Spinal cord (tissue), 9 donors: ENCODE measurements at regions not wholly inside any gene's neighbourhood (a gene's known extent, or its start where the extent isn't known, plus 50 kb on each side); places are given as distances from the start of the nearest gene placed in this dataset.
"Not testable (repeated sequence)": the region's sequence is repeated elsewhere in the genome, so short reads cannot be mapped to it uniquely, and the experiment has no call there.

Experiments used
- DNase-seq, 6 donors: peaks; one replicate each; pipeline versions ENCODE4 v3.0.0 to v3.0.0-alpha.2; 2013 to 2015; ENCODE audit warnings: low spot score in 6 of 6, low read depth in 4 of 6
- H3K27ac ChIP-seq: one replicate; pipeline ENCODE4 v1.5.1; 2013; ENCODE audit warnings: low read depth, low read length, control low read depth
- H3K27me3 ChIP-seq: one replicate; pipeline ENCODE4 v1.6.1; 2013; ENCODE audit warnings: low read length; ENCODE audit not compliant: control insufficient read depth, insufficient read depth
- H3K36me3 ChIP-seq: one replicate; pipeline ENCODE4 v1.6.1; 2013; ENCODE audit warnings: low read length; ENCODE audit not compliant: control insufficient read depth, insufficient read depth
- H3K4me1 ChIP-seq: one replicate; pipeline ENCODE4 v1.6.1; 2013; ENCODE audit warnings: low read length; ENCODE audit not compliant: control insufficient read depth, insufficient read depth
- H3K4me3 ChIP-seq: one replicate; pipeline ENCODE4 v1.5.1; 2013; ENCODE audit warnings: low read depth, low read length, control low read depth
- H3K9me3 ChIP-seq: one replicate; pipeline ENCODE4 v1.6.1; 2013; ENCODE audit warnings: low read length; ENCODE audit not compliant: control insufficient read depth, insufficient read depth
- WGBS: methylation state at CpG from one replicate; pipeline ENCODE4 v1.1.5; 2013; ENCODE audit warnings: missing lambda C conversion rate; ENCODE audit not compliant: insufficient coverage; 5-methylcytosine and 5-hydroxymethylcytosine counted together
- donor health status: healthy.

- no peak overlapping the region for H3K27ac ChIP-seq
- H3K36me3 ChIP-seq = no peaks in the 10 kb centered on the region
- H3K4me1 ChIP-seq = no peaks in the 10 kb centered on the region
- no peaks in the 10 kb centered on the region for H3K9me3 ChIP-seq
- H3K4me3 ChIP-seq = no peak overlapping the region
- no peak for DNase-seq
- no peaks in the 10 kb centered on the region for H3K27me3 ChIP-seq
- no CpG with 5 or more reads among the region's 3 CpGs for WGBS
These were observed 370.6 kb upstream of the SPAG17 start for GRCh38 chr1:118555638-118556037.

GRCh38 chr1:118535901-118536300 lies 350.9 kb upstream of the SPAG17 start:
- Histone ChIP-seq H3K4me3 (no peak overlapping the region), H3K27ac (no peak overlapping the region), H3K4me1 (no peaks in the 10 kb centered on the region), H3K27me3 (no peaks in the 10 kb centered on the region), H3K9me3 (no peaks in the 10 kb centered on the region), H3K36me3 (no peaks in the 10 kb centered on the region)
- WGBS = no CpG with 5 or more reads among the region's 3 CpGs
- DNase-seq = peak in 1 of 6 donors; percentile 11

- not testable (repeated sequence) for H3K27ac ChIP-seq, H3K27me3 ChIP-seq, H3K4me1 ChIP-seq, H3K4me3 ChIP-seq, H3K36me3 ChIP-seq, H3K9me3 ChIP-seq, DNase-seq
- WGBS = no CpG with 5 or more reads among the region's 1 CpG
These were observed 326.9 kb upstream of the SPAG17 start for GRCh38 chr1:118511922-118512321.

- peak in 1 of 6 donors; percentile 15 for DNase-seq
- Histone ChIP-seq H3K27ac (no peak overlapping the region), H3K36me3 (no peaks in the 10 kb centered on the region), H3K4me3 (no peak overlapping the region), H3K27me3 (no peaks in the 10 kb centered on the region), H3K4me1 (no peaks in the 10 kb centered on the region), H3K9me3 (no peaks in the 10 kb centered on the region)
- WGBS = no CpG with 5 or more reads among the region's 4 CpGs
These were observed 319.8 kb upstream of the SPAG17 start for GRCh38 chr1:118504867-118505266.

- peak in 1 of 6 donors; percentile 49 for DNase-seq
- no peak overlapping the region for H3K27ac ChIP-seq
- no peak overlapping the region for H3K4me3 ChIP-seq
- H3K36me3 ChIP-seq = no peaks in the 10 kb centered on the region
- H3K27me3 ChIP-seq = no peaks in the 10 kb centered on the region
- WGBS = 37% methylated on average over 2 of the region's 2 CpGs
- H3K4me1 ChIP-seq = no peaks in the 10 kb centered on the region
- no peaks in the 10 kb centered on the region for H3K9me3 ChIP-seq
These were observed 319.2 kb upstream of the SPAG17 start for GRCh38 chr1:118504221-118504644.

- no peaks in the 10 kb centered on the region for H3K4me1 ChIP-seq
- H3K4me3 ChIP-seq = no peak overlapping the region
- no peaks in the 10 kb centered on the region for H3K36me3 ChIP-seq
- DNase-seq = no peak
- no peaks in the 10 kb centered on the region for H3K9me3 ChIP-seq
- H3K27ac ChIP-seq = no peak overlapping the region
- H3K27me3 ChIP-seq = no peaks in the 10 kb centered on the region
These were observed 318.7 kb upstream of the SPAG17 start for GRCh38 chr1:118503752-118504151.

GRCh38 chr1:118494998-118495397 lies 310.0 kb upstream of the SPAG17 start:
- Histone ChIP-seq H3K36me3 (no peaks in the 10 kb centered on the region), H3K4me3 (no peak overlapping the region), H3K9me3 (no peaks in the 10 kb centered on the region), H3K27me3 (no peaks in the 10 kb centered on the region), H3K4me1 (no peaks in the 10 kb centered on the region), H3K27ac (no peak overlapping the region)
- WGBS = no CpG with 5 or more reads among the region's 1 CpG
- DNase-seq = no peak

- H3K27me3 ChIP-seq = no peaks in the 10 kb centered on the region
- DNase-seq = peak in 1 of 6 donors; percentile 8
- no CpG with 5 or more reads among the region's 3 CpGs for WGBS
- H3K4me3 ChIP-seq = no peak overlapping the region
- no peaks in the 10 kb centered on the region for H3K9me3 ChIP-seq
- no peak overlapping the region for H3K27ac ChIP-seq
- H3K4me1 ChIP-seq = peaks cover 5% of the 10 kb centered on the region
- H3K36me3 ChIP-seq = no peaks in the 10 kb centered on the region
These were observed 303.8 kb upstream of the SPAG17 start for GRCh38 chr1:118488787-118489186.

- Histone ChIP-seq H3K4me3 (no peak overlapping the region), H3K27ac (no peak overlapping the region), H3K9me3 (no peaks in the 10 kb centered on the region), H3K36me3 (no peaks in the 10 kb centered on the region), H3K4me1 (peaks cover 5% of the 10 kb centered on the region), H3K27me3 (no peaks in the 10 kb centered on the region)
- WGBS = no CpG with 5 or more reads among the region's 2 CpGs
- no peak for DNase-seq
These were observed 302.9 kb upstream of the SPAG17 start for GRCh38 chr1:118487932-118488331.

- Histone ChIP-seq H3K27ac (no peak overlapping the region), H3K27me3 (no peaks in the 10 kb centered on the region), H3K9me3 (no peaks in the 10 kb centered on the region), H3K36me3 (no peaks in the 10 kb centered on the region), H3K4me1 (peaks cover 5% of the 10 kb centered on the region), H3K4me3 (no peak overlapping the region)
- WGBS = 89% methylated on average over 1 of the region's 5 CpGs
- DNase-seq = no peak
These were observed 302.1 kb upstream of the SPAG17 start for GRCh38 chr1:118487091-118487490.
